ENCODE measurements at regions not wholly inside any gene's neighbourhood (a gene's known extent, or its start where the extent isn't known, plus 50 kb on each side); places are given as distances from the start of the nearest gene placed in this dataset.

DNA sequence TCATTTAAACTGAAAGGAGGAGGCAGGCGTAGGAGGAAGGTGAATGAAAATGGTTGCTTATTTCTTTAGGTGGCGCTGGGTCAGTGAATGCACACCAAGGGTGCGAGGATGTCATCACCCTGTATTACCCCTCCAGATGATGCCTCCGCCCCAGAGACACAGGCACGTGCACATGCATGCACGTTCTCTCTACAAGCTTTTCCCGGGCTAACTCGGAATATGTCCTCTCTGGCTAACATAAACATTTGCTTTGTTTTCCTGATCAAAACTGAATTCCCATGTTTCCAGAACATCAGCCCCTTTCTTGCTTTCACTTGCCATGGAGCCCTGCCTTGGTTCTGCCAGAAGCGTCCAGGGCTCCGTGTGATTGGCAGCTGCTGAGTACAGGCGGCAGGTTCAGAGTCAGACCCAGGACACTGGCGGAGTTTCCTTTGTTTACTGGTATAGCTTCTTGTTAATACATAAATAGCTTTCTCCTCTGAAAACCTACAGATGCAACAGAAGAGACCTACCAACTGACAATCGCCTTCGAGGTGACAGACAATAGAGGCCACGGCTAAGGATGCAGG, 131.2 kb upstream of the RPS6KA2 start:
- TF ChIP-seq, protein P1, sequence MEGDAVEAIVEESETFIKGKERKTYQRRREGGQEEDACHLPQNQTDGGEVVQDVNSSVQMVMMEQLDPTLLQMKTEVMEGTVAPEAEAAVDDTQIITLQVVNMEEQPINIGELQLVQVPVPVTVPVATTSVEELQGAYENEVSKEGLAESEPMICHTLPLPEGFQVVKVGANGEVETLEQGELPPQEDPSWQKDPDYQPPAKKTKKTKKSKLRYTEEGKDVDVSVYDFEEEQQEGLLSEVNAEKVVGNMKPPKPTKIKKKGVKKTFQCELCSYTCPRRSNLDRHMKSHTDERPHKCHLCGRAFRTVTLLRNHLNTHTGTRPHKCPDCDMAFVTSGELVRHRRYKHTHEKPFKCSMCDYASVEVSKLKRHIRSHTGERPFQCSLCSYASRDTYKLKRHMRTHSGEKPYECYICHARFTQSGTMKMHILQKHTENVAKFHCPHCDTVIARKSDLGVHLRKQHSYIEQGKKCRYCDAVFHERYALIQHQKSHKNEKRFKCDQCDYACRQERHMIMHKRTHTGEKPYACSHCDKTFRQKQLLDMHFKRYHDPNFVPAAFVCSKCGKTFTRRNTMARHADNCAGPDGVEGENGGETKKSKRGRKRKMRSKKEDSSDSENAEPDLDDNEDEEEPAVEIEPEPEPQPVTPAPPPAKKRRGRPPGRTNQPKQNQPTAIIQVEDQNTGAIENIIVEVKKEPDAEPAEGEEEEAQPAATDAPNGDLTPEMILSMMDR (IDR thresholded peaks at IDR 0.05; ENCODE audit: low read depth, low read length, missing control alignments): no peak
- H3K4me3 ChIP-seq (replicated peaks; ENCODE audit: low read depth, low read length): 0 out of 2 replicates have a peak overlapping the region, but pooled peaks have one; percentile 4
- no peak for DNase-seq (ENCODE audit: extremely low read depth, low read depth)

DNA sequence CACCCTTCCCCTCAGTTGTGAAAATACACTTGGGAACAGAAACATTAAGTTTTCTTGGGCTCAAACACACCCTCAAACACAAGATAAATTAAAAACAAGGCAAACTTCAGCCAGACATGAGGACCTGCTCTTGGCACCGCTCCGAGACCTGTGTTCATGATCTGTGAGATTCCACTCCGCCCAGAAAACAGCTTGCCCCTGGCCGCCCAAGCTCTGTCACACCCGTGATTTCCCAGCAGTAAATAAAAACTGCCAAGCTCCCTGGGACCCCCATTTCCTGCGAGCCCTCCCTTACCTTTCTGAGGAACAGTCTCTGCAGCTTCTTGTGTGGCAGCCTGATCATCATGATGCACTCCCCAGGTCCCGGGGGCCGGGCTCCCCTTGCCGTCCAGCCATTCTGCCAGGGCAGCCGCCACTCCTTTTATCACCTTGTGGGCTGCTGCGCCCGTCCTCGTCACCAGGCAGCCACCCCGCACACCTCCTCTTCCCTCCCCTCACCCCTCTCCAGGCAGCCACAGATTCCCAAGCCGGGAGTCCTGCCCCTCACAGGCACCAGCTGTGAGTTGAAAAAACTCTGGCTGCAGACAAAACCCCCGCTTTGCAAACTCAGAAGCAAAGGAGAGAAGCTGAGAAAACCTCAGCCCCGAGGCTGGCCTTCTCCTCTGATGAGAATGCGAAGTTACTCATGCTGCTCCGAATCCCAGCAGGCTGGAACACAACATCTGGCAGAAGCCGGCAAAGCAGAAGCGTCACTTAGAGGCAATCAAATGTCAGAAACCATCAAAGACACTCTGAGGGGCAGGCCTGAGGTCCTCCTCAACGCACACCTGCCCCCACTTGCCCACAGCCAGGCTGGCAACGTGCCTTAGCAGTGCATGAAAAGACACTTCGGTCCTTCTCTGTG, 130.4 kb upstream of the RPS6KA2 start:
- peak; percentile 12 for DNase-seq (ENCODE audit: extremely low read depth, low read depth)
- H3K4me3 ChIP-seq (replicated peaks; ENCODE audit: low read depth, low read length): peak overlapping the region; percentile 4; the same call in 1 of the 2 replicates

DNA sequence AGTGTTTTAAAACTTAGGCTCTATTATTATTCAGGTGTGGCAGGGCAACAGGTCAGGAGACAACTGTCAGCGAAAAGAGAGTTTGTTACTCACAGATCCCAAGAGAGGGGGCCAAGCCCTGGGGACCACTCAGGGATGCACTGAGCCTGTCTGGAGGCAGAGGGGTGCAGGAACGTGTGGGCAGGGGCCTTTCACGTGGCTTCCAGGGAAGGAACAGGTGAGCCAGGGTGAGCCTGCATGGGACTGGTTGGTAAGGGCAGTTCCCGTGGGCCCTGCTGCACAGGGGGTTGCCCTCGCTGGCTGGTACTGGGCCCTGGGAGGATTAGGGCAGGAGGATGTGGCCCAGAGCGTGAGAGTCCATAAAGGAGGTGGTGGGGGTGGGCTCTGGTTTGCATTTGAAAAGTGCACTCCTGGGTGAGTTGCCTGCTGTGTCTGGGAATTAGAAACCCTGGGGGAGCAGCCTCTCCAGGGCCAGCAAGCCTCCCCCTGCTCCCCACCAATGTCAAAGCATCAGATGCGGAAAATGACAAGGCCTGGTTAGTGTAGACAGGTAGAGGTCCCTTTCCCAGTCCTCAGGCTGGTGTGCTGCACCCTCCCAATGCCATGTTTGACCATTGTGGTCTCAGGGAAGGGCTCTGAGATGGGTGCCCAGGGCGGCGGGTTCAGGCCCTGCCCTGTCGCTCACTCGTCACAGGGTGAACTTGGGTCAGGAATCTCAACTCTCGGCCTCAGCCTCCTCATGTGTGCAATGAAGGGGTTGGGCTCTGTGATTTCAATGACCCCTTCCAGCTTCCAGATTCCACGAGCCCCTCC, 127.4 kb upstream of the RPS6KA2 start:
- no peak for DNase-seq (ENCODE audit: extremely low read depth, low read depth)
- no peak overlapping the region for H3K4me3 ChIP-seq (replicated peaks; ENCODE audit: low read depth, low read length)
- TF ChIP-seq, protein P1 (IDR thresholded peaks at IDR 0.05; ENCODE audit: low read depth, low read length, missing control alignments): no peak

More for the DNA sequence above, 130.4 kb upstream of the RPS6KA2 start:
- TF ChIP-seq, protein P1 (IDR thresholded peaks at IDR 0.05; ENCODE audit: low read depth, low read length, missing control alignments): no peak

DNA sequence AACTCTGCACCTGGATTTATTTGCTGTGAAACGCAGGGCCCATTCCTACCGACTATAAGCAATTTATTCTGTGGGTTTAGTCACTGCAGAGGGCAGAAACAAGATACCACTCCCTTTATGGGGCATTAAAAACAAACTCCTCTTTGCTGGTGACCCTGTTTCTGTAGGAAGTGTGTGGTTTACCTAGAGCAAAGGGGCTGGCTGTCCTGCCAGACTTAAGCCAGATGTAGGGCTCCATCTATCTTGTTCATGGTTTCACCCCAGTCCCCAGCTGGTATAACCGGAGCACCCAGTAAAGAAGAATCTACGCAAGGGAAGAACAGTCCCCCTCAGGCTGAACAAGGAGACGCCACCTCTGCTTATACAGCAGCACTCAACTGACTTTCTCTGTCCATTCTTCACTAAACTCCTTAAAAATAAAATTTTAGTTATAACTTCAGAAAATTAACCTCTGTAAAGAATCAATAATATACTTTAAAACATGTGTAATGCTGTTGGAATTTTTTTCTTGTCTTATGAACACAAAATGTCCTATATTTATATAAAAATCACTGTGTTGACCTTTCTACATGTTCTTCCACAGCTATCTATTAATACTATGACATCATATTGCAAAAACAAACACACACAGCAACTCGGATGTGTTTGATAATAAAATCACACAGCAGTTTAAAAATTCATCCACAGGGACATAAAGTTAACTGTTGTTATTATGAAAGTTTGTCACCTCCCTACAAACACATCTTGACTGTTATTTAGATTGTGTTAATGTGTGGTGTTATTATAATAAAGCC, 126.1 kb upstream of the RPS6KA2 start:
- no peak for DNase-seq (ENCODE audit: extremely low read depth, low read depth)
- H3K4me3 ChIP-seq (replicated peaks; ENCODE audit: low read depth, low read length): no peak overlapping the region
- TF ChIP-seq, protein P1 (IDR thresholded peaks at IDR 0.05; ENCODE audit: low read depth, low read length, missing control alignments): no peak

DNA sequence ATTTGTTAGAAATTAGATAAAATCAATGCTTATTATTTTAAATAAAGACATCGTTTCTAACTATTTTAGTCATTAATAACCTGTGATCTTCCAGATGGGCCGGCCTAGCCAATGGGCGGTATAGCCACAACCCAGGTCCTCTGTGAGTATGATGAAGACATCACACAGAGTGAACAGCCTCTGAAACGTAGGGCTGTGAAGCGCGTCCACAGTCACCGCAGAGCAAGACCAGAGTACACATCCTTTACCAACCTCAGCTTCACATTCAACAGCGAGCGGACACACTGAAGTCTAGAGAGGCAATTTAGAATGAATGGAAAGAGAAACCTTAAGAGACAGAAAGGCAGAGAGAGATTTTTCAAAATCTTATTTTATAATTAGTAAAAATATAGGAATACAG, 125.0 kb upstream of the RPS6KA2 start:
- TF ChIP-seq, protein P1 (IDR thresholded peaks at IDR 0.05; ENCODE audit: low read depth, low read length, missing control alignments): no peak
- DNase-seq (ENCODE audit: extremely low read depth, low read depth): no peak
- H3K4me3 ChIP-seq (replicated peaks; ENCODE audit: low read depth, low read length): no peak overlapping the region

DNA sequence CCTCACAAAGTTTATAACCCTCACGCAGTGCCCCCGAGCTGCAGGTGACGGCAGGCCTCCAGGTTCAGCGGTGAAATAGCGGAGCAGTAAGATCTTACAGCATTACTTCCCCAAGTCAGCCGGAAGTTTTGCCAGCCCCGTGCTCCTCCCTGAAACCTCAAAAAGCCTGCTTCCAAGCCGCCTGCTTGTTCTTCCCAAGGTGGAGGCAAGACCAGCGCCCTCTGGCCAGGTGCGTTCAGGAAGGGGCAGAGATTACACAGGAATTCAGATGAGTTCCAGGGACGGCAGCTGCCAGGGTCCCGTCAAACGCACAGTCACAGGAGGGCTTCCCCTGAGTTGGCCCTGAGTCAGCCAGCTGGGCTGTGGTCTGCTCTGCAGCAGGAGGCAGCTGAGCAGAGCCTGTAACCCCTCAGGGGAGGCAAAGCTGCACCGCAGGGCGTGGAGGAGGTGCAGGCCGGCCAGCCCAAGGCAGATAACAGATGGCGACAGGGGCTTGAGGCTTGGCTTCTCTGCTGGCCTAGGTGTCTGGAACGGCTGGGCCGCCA, 124.1 kb upstream of the RPS6KA2 start:
- DNase-seq (ENCODE audit: extremely low read depth, low read depth): no peak
- TF ChIP-seq, protein P1 (IDR thresholded peaks at IDR 0.05; ENCODE audit: low read depth, low read length, missing control alignments): no peak
- H3K4me3 ChIP-seq (replicated peaks; ENCODE audit: low read depth, low read length): no peak overlapping the region
